Activated CD8-positive, alpha-beta T cell treated with anti-CD3 and anti-CD28 coated beads, Interleukin-2, amount 10 ng/mL, durations not matched to agents 7 days and 5 days (primary cell): ENCODE measurements at regions not wholly inside any gene's neighbourhood (a gene's known extent, or its start where the extent isn't known, plus 50 kb on each side); places are given as distances from the start of the nearest gene placed in this dataset.

Experiments
- ATAC-seq: fragments of 150-1000 bp; cut with Tn5 transposase; one replicate; pipeline ENCODE4 v1.10.0; 2021; ENCODE audit warnings: moderate library complexity
- CTCF ChIA-PET: fragments of 350-600 bp; sonication (Branson Sonifier 250); formaldehyde crosslinking; loops from one replicate; lab custom pipeline; 2021; ENCODE audit warnings: antibody characterized with exemption; lab: Charles Lee
- POLR2A ChIA-PET: fragments of 350-600 bp; sonication (Branson Sonifier 250); formaldehyde crosslinking; loops from one replicate; lab custom pipeline; 2021; ENCODE audit warnings: antibody characterized with exemption; lab: Charles Lee
- DNase-seq: peaks from one replicate; pipeline ENCODE4 v3.0.0-alpha.2; 2020
- H3K27ac Mint-ChIP-seq: one replicate; pipeline ENCODE4 v1.8.0; 2021; ENCODE audit warnings: mild to moderate bottlenecking, mixed read lengths
- H3K27me3 Mint-ChIP-seq: one replicate; pipeline ENCODE4 v1.8.0; 2021; ENCODE audit warnings: low read depth, mixed read lengths
- H3K36me3 Mint-ChIP-seq: one replicate; pipeline ENCODE4 v1.8.0; 2021; ENCODE audit warnings: low read depth, mixed read lengths
- H3K4me1 Mint-ChIP-seq: one replicate; pipeline ENCODE4 v1.8.0; 2021; ENCODE audit warnings: low read depth, mixed read lengths
- H3K4me3 Mint-ChIP-seq: one replicate; pipeline ENCODE4 v1.8.0; 2021; ENCODE audit warnings: mild to moderate bottlenecking, mixed read lengths
- H3K9me3 Mint-ChIP-seq: one replicate; pipeline ENCODE4 v1.8.0; 2022; ENCODE audit warnings: mixed read lengths; ENCODE audit not compliant: insufficient read depth

- H3K27ac Mint-ChIP-seq, result no peak overlapping the region
- H3K4me3 Mint-ChIP-seq, result no peak overlapping the region
- ChIA-PET CTCF (no interaction called here), POLR2A (no interaction called here)
- no peaks in the 10 kb centered on the region for H3K36me3 Mint-ChIP-seq
- ATAC-seq, result no peak
- no peaks in the 10 kb centered on the region for H3K27me3 Mint-ChIP-seq
- no peak for DNase-seq
- H3K4me1 Mint-ChIP-seq, result no peaks in the 10 kb centered on the region
- no peaks in the 10 kb centered on the region for H3K9me3 Mint-ChIP-seq
Measured at GRCh38 chr12:5379749-5380496, 52.0 kb upstream of the NTF3 start.
